ENCODE measurements at regions not wholly inside any gene's neighbourhood (a gene's known extent, or its start where the extent isn't known, plus 50 kb on each side); places are given as distances from the start of the nearest gene placed in this dataset.
"Not testable (repeated sequence)": the region's sequence is repeated elsewhere in the genome, so short reads cannot be mapped to it uniquely, and the experiment has no call there.

- TF ChIP-seq USF2 (IDR thresholded peaks at IDR 0.05; ENCODE audit: borderline replicate concordance, low read depth, low read length) (no peak), MEF2A (IDR thresholded peaks at IDR 0.05; ENCODE audit: borderline replicate concordance, low read depth) (no peak), GATA2 (CRISPR knock-in tag; IDR thresholded peaks at IDR 0.05) (no peak), NRF1 (IDR thresholded peaks at IDR 0.05; ENCODE audit: low read depth, low read length) (no peak), PBX3 (IDR thresholded peaks at IDR 0.05) (no peak), CHD2 (IDR thresholded peaks at IDR 0.05; ENCODE audit: low read length, partially characterized antibody) (no peak), FOSL2 (IDR thresholded peaks at IDR 0.05; ENCODE audit: borderline replicate concordance, low read depth) (no peak), MAX (IDR thresholded peaks at IDR 0.05; ENCODE audit: low read depth) (no peak)
Observed at GRCh38 chr1:224831501-224831900, 98.0 kb upstream of the DNAH14 start (continued).

- H3F3A ChIP-seq (replicated peaks; ENCODE audit: insufficient read depth); H3K4me3 ChIP-seq (ENCODE audit: low read depth in 2 of 2, low read length in 1 of 2); H3K27me3 ChIP-seq (ENCODE audit: insufficient read depth); H2AFZ ChIP-seq (ENCODE audit: low read depth); H3K4me1 ChIP-seq (ENCODE audit: control insufficient read depth in 1 of 2, insufficient read depth in 2 of 2, low read depth in 1 of 2, low read length in 1 of 2); H3K9ac ChIP-seq; H3K79me2 ChIP-seq (ENCODE audit: insufficient read depth); DNase-seq; H3K4me2 ChIP-seq; H3K9me3 ChIP-seq; POLR2A ChIA-PET; H3K27ac ChIP-seq (ENCODE audit: low read depth in 2 of 2, low read length in 1 of 2); H3K9me2 ChIP-seq; H4K20me1 ChIP-seq (ENCODE audit: insufficient read depth); H3K36me3 ChIP-seq (replicated peaks in 1 of 2; ENCODE audit: control insufficient read depth in 1 of 2, insufficient read depth in 2 of 2, low read length in 1 of 2): not testable (repeated sequence)
- 61% methylated on average over 7 of the region's 7 CpGs for WGBS (ENCODE audit: low lambda C conversion rate)
- CTCF ChIA-PET, result interaction anchor here (0.7 to 1.6 kb wide), 3 partner anchors 11 to 195 kb away, joined by 3 to 4 read pairs (median 4); no protein-coding TSS in a partner anchor
Observed at GRCh38 chr1:224839648-224840300, 89.7 kb upstream of the DNAH14 start.

DNA sequence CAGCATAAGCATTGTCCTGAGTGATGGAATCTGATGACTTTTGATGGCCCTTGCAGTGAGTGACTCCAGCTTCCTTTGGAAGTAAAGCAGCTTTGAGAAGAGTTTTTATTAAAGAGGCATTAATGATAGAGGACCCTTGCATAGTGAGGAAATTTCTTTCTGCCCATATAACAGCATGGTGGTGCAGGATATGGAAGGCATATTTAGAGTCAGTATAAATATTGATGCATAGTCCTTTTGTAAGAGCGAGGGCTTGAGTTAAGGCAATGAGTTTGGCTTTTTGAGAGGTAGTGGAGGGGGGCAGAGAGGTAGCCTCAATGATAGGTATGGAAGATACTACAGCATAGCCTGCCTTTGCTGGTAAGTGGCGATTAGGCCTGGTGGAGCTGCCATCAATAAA, 87.7 kb upstream of the DNAH14 start:
- H3K9me3 ChIP-seq; H3K9me2 ChIP-seq; H3K4me1 ChIP-seq (ENCODE audit: control insufficient read depth in 1 of 2, insufficient read depth in 2 of 2, low read depth in 1 of 2, low read length in 1 of 2); H3K27me3 ChIP-seq (ENCODE audit: insufficient read depth); POLR2A ChIA-PET; H3K4me3 ChIP-seq (ENCODE audit: low read depth in 2 of 2, low read length in 1 of 2); H2AFZ ChIP-seq (ENCODE audit: low read depth); H3K9ac ChIP-seq; H3K79me2 ChIP-seq (ENCODE audit: insufficient read depth); H3K27ac ChIP-seq (ENCODE audit: low read depth in 2 of 2, low read length in 1 of 2); DNase-seq; H4K20me1 ChIP-seq (ENCODE audit: insufficient read depth); H3K4me2 ChIP-seq; H3F3A ChIP-seq (replicated peaks; ENCODE audit: insufficient read depth); H3K36me3 ChIP-seq (replicated peaks in 1 of 2; ENCODE audit: control insufficient read depth in 1 of 2, insufficient read depth in 2 of 2, low read length in 1 of 2): not testable (repeated sequence)
- CTCF ChIA-PET, result interaction anchor here (1.0 to 1.6 kb wide), 2 partner anchors 9 to 12 kb away, joined by 3 to 6 read pairs; no protein-coding TSS in a partner anchor
- 43% methylated on average over 2 of the region's 2 CpGs for WGBS (ENCODE audit: low lambda C conversion rate)

Data from SK-N-SH (cell line).